Nephron (organoid): ENCODE measurements at regions not wholly inside any gene's neighbourhood (a gene's known extent, or its start where the extent isn't known, plus 50 kb on each side); places are given as distances from the start of the nearest gene placed in this dataset.
"Not testable (repeated sequence)": the region's sequence is repeated elsewhere in the genome, so short reads cannot be mapped to it uniquely, and the experiment has no call there.

Experiments
- H3K27ac Mint-ChIP-seq, 3 experiments: 2 replicates each; pipeline ENCODE4 v1.8.0; 2020; ENCODE audit warnings: mixed read lengths in 3 of 3, mild to moderate bottlenecking in 2 of 3, moderate library complexity in 1 of 3
- H3K27me3 Mint-ChIP-seq: 2 replicates; pipeline ENCODE4 v1.8.0; 2021; ENCODE audit warnings: low read depth, mild to moderate bottlenecking, moderate library complexity, mixed read lengths
- H3K36me3 Mint-ChIP-seq: 2 replicates; pipeline ENCODE4 v1.8.0; 2020; ENCODE audit warnings: low read depth, mixed read lengths
- H3K4me1 Mint-ChIP-seq: 2 replicates; pipeline ENCODE4 v1.8.0; 2020; ENCODE audit warnings: mixed read lengths
- H3K4me3 Mint-ChIP-seq, 3 experiments: 2 replicates each; pipeline ENCODE4 v1.8.0; 2020; ENCODE audit warnings: mild to moderate bottlenecking in 3 of 3, mixed read lengths in 3 of 3, moderate library complexity in 2 of 3
- H3K9me3 Mint-ChIP-seq: 2 replicates; pipeline ENCODE4 v1.8.0; 2020; ENCODE audit warnings: mixed read lengths
- CTCF ChIP-seq, 3 experiments: fragments of 200-600 bp; sonication (generic); IDR thresholded peaks; one replicate each; pipeline ENCODE4 v1.5.0; 2021; ENCODE audit warnings: antibody characterized with exemption in 3 of 3; ENCODE audit not compliant: unreplicated experiment in 3 of 3

- no peaks in the 10 kb centered on the region for H3K9me3 Mint-ChIP-seq
- no peak overlapping the region for H3K27ac Mint-ChIP-seq
- no peaks in the 10 kb centered on the region for H3K36me3 Mint-ChIP-seq
- TF ChIP-seq CTCF (IDR thresholded peaks at IDR 0.05; ENCODE audit: unreplicated experiment in 3 of 3): no peak
- H3K4me1 Mint-ChIP-seq: no peaks in the 10 kb centered on the region
- H3K27me3 Mint-ChIP-seq: no peaks in the 10 kb centered on the region
- no peak overlapping the region for H3K4me3 Mint-ChIP-seq
Measured at GRCh38 chr11:37857726-37858125, 1259.7 kb upstream of the RAG2 start.

DNA sequence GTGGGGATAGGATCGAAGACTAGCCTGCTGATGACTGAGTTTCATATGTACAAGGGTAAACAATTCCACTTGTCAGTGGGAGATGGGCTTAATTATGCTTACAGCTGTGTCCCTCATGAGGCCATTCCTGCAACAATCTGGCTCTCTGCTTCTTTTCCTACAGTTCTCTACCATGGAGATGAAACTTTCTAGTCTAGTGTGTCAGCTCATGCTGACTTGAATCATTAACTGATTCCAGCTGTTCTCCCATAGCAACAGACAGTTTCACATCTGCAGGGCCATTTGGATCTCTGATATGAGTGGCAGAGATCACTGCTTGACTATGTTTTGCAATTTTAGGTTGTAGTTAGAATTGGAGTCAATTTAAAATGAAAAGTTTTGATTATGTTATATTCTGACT lies 1251.7 kb upstream of the RAG2 start:
- Mint-ChIP-seq H3K9me3 (no peaks in the 10 kb centered on the region), H3K27ac (peak overlapping the region in 2 of 3 experiments; percentile 51 to 76), H3K36me3 (no peaks in the 10 kb centered on the region), H3K27me3 (no peaks in the 10 kb centered on the region), H3K4me3 (no peak overlapping the region), H3K4me1 (no peaks in the 10 kb centered on the region)
- no peak for TF ChIP-seq CTCF (IDR thresholded peaks at IDR 0.05; ENCODE audit: unreplicated experiment in 3 of 3)

- H3K4me3 Mint-ChIP-seq: no peak overlapping the region
- no peak overlapping the region for H3K27ac Mint-ChIP-seq
- H3K27me3 Mint-ChIP-seq: no peaks in the 10 kb centered on the region
- H3K9me3 Mint-ChIP-seq: no peaks in the 10 kb centered on the region
- no peaks in the 10 kb centered on the region for H3K36me3 Mint-ChIP-seq
- no peaks in the 10 kb centered on the region for H3K4me1 Mint-ChIP-seq
- no peak for TF ChIP-seq CTCF (IDR thresholded peaks at IDR 0.05; ENCODE audit: unreplicated experiment in 3 of 3)
Measured at GRCh38 chr11:37843603-37844002, 1245.6 kb upstream of the RAG2 start.

DNA sequence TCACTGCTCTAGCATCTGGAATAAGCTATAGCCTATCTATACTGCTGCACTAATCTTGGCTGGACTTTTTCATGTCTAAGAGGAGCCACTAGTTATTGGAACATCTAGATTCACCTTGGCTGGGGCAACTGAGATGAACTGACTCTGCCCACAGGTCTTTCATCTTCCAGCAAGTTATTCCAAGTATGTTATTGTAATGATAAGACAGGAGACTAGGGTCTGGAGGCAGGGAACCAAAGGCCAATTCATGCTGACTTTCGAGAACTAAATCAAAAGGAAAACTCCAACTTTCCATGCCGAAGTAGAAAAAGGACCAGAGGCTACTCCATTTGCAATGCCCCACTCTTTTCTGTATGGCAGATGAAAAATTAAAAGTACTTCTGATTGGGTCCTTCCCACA lies 1243.0 kb upstream of the RAG2 start:
- TF ChIP-seq CTCF (IDR thresholded peaks at IDR 0.05; ENCODE audit: unreplicated experiment in 3 of 3): no peak
- no peak overlapping the region for H3K27ac Mint-ChIP-seq
- no peak overlapping the region for H3K4me3 Mint-ChIP-seq
- H3K9me3 Mint-ChIP-seq: no peaks in the 10 kb centered on the region
- H3K27me3 Mint-ChIP-seq: no peaks in the 10 kb centered on the region
- no peaks in the 10 kb centered on the region for H3K4me1 Mint-ChIP-seq
- no peaks in the 10 kb centered on the region for H3K36me3 Mint-ChIP-seq

- H3K4me1 Mint-ChIP-seq, H3K27me3 Mint-ChIP-seq, H3K4me3 Mint-ChIP-seq, H3K36me3 Mint-ChIP-seq, H3K9me3 Mint-ChIP-seq, H3K27ac Mint-ChIP-seq: not testable (repeated sequence)
Measured at GRCh38 chr11:37840345-37840744, 1242.3 kb upstream of the RAG2 start.

DNA sequence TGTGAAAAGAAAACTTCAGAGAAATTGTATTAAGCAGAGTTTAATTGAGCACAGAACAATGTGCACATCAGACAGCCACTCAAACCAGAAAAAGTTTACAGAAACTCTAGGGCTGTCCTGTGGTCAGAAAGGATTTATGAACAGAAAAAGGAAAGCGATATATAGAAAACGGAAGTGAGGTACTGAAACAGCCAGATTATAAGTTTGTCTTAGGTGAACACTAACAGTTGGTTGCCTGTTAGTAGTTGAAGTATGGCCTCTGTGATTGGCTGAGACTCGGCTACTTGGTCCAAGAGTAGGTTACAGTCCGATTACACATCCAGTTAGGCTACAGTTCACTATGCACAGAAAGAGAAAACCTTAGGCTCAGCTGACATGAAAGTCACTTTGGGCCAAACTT lies 1232.5 kb upstream of the RAG2 start:
- no peak overlapping the region for H3K27ac Mint-ChIP-seq
- H3K4me1 Mint-ChIP-seq: no peaks in the 10 kb centered on the region
- TF ChIP-seq CTCF (IDR thresholded peaks at IDR 0.05; ENCODE audit: unreplicated experiment in 3 of 3): no peak
- no peaks in the 10 kb centered on the region for H3K36me3 Mint-ChIP-seq
- H3K4me3 Mint-ChIP-seq: no peak overlapping the region
- no peaks in the 10 kb centered on the region for H3K27me3 Mint-ChIP-seq
- H3K9me3 Mint-ChIP-seq: peaks cover 4% of the 10 kb centered on the region
